Neural crest cell (in vitro differentiated cells): ENCODE measurements at regions not wholly inside any gene's neighbourhood (a gene's known extent, or its start where the extent isn't known, plus 50 kb on each side); places are given as distances from the start of the nearest gene placed in this dataset.
"Not testable (repeated sequence)": the region's sequence is repeated elsewhere in the genome, so short reads cannot be mapped to it uniquely, and the experiment has no call there.

ENCODE experiments used
- DNase-seq: peaks from one replicate; pipeline ENCODE4 v3.0.0; 2021; ENCODE audit warnings: low read depth, mixed read lengths, low spot score
- H3K27ac Mint-ChIP-seq: one replicate; pipeline ENCODE4 v1.8.0; 2021; ENCODE audit warnings: mild to moderate bottlenecking, mixed read lengths; ENCODE audit not compliant: unreplicated experiment
- H3K27me3 Mint-ChIP-seq: 2 replicates; pipeline ENCODE4 v1.8.0; 2021; ENCODE audit warnings: low read depth, mild to moderate bottlenecking, mixed read lengths
- H3K36me3 Mint-ChIP-seq: 2 replicates; pipeline ENCODE4 v1.8.0; 2021; ENCODE audit warnings: low read depth, mild to moderate bottlenecking, mixed read lengths
- H3K4me1 Mint-ChIP-seq: 2 replicates; pipeline ENCODE4 v1.8.0; 2021; ENCODE audit warnings: mixed read lengths
- H3K4me3 Mint-ChIP-seq: one replicate; pipeline ENCODE4 v1.8.0; 2021; ENCODE audit warnings: mild to moderate bottlenecking, mixed read lengths
- H3K9me3 Mint-ChIP-seq: 2 replicates; pipeline ENCODE4 v1.8.0; 2021; ENCODE audit warnings: mixed read lengths
- CTCF ChIP-seq: fragments of 200-600 bp; sonication (generic); conservative IDR thresholded peaks from 2 replicates; pipeline ENCODE4 v1.5.0; 2021; ENCODE audit warnings: antibody characterized with exemption, mild to moderate bottlenecking

DNA sequence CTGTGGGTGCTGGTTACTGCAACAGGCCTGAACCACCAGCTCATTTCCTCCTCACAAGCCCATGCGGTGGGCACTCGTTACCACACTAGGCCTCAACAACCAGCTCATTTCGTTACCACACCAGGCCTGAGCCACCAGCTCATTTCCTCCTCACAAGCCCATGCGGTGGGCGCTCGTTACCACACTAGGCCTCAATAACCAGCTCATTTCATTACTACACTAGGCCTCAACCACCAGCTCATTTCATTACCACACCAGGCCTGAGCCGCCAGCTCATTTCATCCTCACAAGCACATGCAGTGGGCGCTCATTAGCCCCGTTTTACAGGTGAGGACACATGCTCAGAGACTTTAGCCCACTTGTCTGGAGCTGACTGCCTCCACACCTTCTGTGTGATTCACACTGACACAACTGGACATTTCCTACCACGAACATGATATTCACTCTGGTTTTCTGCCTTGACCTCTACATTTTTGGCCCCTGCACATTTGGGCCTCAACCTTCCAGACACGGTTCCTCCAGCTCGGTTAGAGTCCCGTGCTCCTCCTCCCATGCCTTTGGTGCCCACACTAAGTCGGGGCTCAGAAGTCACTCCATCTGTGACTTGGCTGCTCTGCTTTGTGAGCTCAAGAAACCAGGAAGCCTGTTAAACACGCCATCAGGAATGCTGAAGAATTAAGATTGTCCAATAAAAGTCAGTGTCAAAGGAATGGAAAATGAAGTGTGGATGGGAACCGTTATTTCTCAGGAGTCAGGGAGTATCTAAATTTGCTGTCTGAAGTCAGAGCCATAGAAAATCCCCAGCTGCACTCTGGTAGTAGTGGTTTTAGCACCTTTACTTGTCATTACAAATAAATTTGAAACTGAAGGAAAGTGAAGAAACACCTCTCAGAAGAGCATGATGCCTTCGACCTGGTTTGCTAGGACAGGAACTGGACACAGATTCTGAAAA is 55.8 kb upstream of the LANCL2 start:
- Mint-ChIP-seq H3K9me3 (peaks cover 12% of the 10 kb centered on the region), H3K36me3 (peaks cover 4% of the 10 kb centered on the region), H3K4me3 (no peak overlapping the region), H3K27me3 (peaks cover 17% of the 10 kb centered on the region), H3K27ac (no peak overlapping the region), H3K4me1 (no peaks in the 10 kb centered on the region)
- no peak for DNase-seq
- TF ChIP-seq CTCF: no peak

DNA sequence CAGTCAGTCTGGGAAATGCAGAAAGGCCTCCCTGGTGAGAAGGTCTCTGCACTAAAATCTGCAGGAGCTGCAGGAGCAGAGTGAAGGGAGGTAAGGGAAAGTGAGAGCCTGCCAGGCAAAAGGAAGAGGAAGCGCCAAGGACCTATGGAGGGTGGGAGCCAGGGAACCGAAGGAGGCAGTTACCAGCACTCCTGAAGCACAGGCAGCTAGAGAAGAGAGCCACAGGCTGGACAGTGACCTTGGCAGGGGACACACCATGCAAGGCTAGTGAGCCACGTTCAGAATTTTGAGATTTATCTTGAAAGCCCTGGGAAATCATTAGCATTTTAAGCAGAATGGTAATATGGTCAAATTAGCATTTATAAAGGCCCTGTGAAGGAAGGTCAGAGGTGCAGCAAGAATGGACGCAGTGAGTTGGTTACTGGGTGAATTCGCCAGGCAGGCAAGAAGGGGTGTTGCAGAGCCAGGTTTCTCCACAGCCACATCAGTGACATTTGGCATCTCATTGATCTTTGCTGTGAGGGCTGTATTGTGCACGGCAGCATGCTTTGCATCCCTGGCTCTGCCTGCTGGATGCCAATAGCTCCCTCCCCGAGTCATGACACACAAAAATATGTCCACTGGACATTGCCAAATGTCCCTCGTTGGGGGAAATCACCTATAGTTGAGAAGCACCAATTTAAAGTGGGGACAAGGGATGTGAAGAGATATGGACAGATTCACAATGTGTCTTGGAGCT is 54.7 kb upstream of the LANCL2 start:
- Mint-ChIP-seq H3K27ac (no peak overlapping the region), H3K4me1 (no peaks in the 10 kb centered on the region)

DNA sequence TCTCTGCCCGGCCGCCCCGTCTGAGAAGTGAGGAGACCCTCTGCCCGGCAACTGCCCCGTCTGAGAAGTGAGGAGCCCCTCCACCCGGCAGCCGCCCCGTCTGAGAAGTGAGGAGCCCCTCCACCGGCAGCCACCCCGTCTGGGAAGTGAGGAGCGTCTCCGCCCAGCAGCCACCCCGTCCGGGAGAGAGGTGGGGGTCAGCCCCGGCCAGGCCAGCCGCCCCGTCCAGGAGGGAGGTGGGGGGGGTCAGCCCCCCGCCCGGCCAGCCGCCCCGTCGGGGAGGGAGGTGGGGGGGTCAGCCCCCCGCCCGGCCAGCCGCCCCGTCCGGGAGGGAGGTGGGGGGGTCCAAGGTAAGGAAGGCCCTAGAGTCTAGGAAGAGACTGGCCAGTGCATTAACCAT is 53.2 kb upstream of the LANCL2 start:
- H3K27ac Mint-ChIP-seq, H3K4me1 Mint-ChIP-seq, H3K4me3 Mint-ChIP-seq, H3K36me3 Mint-ChIP-seq, DNase-seq, H3K27me3 Mint-ChIP-seq: not testable (repeated sequence)
- H3K9me3 Mint-ChIP-seq: peaks cover 12% of the 10 kb centered on the region

More for the DNA sequence above, 54.7 kb upstream of the LANCL2 start:
- no peak for TF ChIP-seq CTCF
- Mint-ChIP-seq H3K27me3 (peaks cover 9% of the 10 kb centered on the region), H3K9me3 (peaks cover 12% of the 10 kb centered on the region), H3K36me3 (peaks cover 4% of the 10 kb centered on the region), H3K4me3 (no peak overlapping the region)
- no peak for DNase-seq

GRCh38 chr7:55313671-55314070 is 51.5 kb upstream of the LANCL2 start:
- not testable (repeated sequence) for H3K4me1 Mint-ChIP-seq, H3K27ac Mint-ChIP-seq, H3K36me3 Mint-ChIP-seq, H3K4me3 Mint-ChIP-seq, H3K27me3 Mint-ChIP-seq, DNase-seq
- H3K9me3 Mint-ChIP-seq: peaks cover 12% of the 10 kb centered on the region

GRCh38 chr7:55314967-55315366 is 50.2 kb upstream of the LANCL2 start:
- peaks cover 12% of the 10 kb centered on the region for H3K9me3 Mint-ChIP-seq
- no peak overlapping the region for H3K27ac Mint-ChIP-seq
- DNase-seq: no peak
- H3K4me1 Mint-ChIP-seq: no peaks in the 10 kb centered on the region
- no peak overlapping the region for H3K4me3 Mint-ChIP-seq
- TF ChIP-seq CTCF: no peak
- peaks cover 4% of the 10 kb centered on the region for H3K36me3 Mint-ChIP-seq
- H3K27me3 Mint-ChIP-seq: peaks cover 9% of the 10 kb centered on the region
